Superior temporal gyrus (tissue), 1 donor: ENCODE measurements at regions not wholly inside any gene's neighbourhood (a gene's known extent, or its start where the extent isn't known, plus 50 kb on each side); places are given as distances from the start of the nearest gene placed in this dataset.
A peak's percentile ranks its signal among the peaks of the same experiment; 100 is the strongest.

ENCODE experiments used
- DNase-seq: peaks from one replicate; pipeline ENCODE4 v3.0.0-alpha.2; 2016; ENCODE audit errors: extremely low spot score

DNA sequence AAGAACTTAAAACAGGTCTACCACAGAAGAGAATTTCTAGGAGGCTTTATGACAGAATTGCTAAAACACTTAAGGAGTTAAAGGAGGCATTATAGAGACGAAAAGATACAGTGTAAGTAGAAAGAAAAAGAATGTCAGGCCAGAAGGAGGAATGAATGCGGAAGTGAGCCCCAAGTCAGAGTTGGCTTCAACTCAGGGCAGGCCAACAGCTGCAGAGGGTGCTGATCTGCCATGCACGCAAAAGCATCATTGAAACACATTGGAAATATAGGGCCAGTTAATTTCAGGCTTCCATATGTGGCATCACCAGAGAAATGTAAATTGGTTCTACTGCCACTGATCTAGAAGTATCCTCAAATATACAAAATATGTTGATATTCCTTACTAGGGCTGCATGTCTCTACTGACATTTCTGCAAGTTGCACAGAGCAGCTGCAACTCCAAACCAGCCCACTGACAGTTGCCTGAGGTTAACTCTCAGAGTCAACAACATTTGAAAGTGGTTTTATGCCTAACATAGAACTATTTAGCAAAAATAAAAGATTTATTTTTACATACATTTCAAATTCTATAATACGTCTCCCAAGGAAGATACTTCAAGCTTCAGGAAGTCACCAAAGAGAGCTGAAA, 324.1 kb downstream of the C11orf87 start:
- no peak for DNase-seq

DNA sequence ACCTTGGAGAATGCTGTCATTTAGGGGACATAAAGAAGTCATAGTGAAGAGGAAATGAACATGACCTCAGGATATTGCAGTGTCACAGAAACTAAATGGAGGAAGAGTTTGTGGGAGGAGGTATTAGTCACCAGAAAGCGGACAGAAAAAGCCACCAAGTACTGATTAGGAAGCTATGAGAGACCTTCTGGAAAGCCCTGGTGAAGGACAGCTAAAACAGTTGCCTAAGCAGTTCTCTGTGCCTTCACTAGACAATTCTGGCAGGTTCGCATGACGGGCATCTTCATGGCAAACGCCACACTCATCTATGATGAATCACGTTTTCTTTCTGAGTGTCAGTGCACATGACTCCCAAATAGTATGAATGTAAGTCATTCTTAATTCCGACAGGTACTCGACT, 325.8 kb downstream of the C11orf87 start:
- DNase-seq: no peak

DNA sequence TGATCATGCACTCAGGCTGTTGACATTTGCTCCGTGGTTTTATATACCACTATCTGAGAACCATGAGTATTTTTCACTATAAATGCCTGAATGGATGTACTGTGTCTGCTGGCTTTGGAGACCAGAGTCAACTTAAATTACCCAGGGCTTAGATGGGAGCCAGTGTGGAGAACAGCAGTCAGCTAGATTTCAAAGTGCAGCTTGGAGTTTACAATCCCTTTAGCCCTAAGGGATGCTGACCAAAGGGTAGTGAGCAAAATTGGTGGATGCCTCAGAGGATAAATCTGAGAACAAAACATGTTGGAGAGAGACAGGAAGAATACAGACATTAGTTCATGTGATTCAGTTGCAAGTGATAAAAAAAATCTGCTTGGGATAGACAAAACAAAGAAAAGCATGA, 327.5 kb downstream of the C11orf87 start:
- DNase-seq: no peak

DNA sequence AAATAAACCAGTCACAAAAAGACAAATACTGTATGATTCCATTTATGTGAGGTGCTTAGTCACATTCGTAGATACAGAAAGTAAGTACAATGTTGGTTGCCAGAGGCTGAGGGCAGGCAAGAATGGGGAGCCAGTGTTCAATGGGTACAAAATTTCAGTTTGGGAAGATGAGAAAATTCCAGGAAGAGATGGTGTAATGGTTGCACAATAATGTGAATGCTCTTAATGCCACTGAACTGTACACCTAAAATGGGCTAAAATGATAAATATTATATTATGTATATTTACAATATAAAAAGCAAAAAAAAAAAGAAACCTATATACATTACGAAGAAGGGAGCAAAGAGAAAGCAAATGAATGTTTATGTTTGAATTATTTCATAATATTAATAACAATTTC, 329.0 kb downstream of the C11orf87 start:
- DNase-seq: no peak

DNA sequence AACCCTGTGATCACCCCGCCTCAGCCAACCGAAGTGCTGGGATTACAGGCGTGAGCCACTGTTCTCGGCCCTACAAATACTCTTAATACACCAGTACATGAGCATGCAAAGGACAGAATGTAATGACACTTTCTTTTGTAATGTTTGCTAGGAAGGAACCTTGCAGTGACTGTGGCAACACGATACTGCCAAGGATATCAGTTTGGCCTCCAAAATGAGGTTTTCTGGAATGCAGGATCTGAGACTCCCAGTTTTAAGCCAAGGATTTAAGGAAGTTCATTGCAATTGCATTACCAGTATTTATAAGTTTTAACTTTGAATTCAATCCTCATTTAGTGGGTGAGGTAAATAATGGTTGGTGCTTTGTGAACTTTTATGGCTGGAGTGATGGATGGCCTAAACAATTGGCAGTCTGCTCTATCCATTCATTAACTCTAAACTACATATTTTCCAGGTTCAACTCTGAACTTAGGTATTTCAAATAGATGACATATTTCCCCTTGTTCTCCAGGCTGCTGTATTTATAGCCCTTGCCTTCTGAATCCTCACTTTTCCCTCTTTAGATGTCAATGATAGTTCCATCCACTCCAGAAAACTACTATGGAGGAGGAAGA, 330.3 kb downstream of the C11orf87 start:
- no peak for DNase-seq

DNA sequence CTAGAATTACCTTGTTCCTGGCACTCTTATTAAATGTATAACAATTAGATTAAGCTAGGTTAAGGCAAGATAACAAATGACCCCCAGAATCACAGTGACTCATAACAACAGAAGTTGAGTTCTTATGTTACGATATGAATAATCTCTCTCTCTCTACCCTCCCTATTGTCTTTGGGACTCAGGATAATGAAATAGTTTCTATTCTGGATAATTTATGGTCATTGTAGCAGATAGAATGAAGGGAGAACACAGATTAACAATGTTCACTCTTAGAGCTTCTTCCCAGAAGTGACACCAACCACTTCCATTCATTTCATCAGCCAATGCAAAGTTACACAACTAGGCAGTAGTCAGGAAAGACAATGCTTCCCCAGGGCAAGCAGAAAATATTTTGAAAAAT, 334.5 kb downstream of the C11orf87 start:
- DNase-seq: no peak

DNA sequence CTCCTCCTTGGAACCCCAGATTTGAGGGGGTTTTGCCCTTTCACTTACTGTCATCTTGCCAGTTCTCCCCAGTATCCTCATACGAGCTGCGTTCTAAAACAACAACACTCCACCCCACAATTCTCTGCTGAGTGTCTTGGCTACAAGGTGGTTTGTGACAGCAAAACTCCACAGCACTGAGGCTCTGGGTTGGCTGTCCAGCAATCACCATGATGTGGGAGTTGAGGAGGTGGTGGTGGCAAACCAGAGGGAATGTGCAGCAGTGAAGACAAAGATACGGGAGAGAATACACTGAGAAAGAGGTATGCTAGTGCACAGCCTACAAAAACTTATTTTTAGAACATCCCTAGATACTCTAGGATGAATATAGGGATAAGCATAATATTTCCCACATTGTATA, 335.0 kb downstream of the C11orf87 start:
- DNase-seq: peak; percentile 22

DNA sequence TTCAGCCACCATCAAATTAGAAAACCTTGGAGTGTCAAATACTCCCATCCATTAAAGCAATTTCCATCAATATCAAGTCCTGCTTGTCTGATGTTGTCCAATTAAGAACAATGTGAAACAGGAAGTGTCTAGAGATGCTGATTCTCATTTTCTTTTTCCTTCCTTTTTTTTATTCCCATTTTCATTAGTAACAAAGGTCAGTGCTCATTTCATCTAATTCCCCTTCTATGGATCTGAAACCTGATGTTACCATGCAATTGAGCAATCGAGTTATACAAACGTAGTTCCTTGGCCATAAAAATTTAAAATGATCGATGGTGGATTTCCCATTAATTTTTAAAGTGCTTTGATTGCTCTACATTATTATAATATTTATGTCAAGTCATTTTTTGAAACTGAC, 330.6 kb upstream of the ZC3H12C start:
- DNase-seq: no peak

DNA sequence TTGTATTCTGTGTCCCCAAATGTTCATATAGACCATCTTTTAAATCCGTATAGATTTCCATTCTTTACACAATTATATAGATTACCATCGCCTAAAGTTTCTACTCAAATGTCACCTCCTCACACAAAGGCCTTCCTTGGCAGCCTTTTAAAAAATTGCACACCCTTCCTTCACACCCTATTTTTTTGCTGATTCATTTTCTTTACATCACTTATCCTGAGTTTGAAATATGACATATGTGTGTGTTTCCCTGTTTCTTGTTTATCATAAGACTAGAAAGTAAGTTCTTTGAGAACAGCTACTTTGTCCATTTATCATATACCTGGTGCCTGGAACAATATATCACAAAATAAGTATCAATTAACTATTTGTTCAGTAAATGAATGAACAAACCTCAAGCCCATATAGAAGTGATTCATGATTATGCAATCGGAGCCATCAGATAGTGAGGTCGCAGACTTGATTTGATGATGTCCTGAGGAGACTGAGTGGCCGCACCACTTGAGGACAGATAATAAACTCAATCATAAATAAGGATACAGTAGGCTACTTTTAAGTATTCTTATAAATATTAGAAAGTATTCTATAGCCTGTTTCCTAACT, 327.4 kb upstream of the ZC3H12C start:
- no peak for DNase-seq

DNA sequence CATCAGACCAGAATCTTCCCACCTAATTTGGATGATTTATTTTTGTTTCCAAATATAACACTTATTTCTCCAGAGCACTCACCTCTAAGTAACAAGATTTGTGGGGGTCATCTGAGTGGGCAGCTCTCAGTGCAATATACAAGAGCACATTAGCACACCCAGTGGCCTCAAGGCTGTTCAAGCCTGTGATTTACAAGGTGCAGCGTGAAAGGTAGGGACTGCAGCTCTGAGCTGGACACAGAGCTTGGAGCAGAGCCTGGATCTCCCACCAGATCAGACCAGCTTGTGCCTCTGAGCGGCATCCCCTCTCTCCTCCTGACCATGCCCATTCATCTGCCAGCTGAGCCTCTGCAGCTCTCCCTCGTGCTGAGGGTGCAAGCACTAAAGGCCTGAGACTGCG, 323.3 kb upstream of the ZC3H12C start:
- DNase-seq: no peak

DNA sequence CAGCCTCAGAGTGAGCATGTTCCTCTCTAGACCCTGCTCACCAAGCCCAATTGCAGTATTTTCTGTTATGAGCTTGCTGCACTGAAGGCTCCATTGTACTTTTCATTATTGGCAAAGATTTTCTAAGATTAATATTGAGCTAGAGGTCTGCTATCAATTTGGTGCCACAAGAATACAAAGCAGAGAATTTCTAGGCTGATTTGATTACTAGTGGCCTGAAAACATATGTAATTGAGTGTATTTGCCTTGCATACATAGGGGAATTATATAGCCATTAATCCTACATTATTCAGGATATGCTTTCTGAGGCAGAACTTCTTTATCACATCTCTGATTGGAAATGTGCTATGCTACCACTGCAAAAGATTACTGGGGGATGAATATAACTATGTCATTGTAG, 322.9 kb upstream of the ZC3H12C start:
- DNase-seq: no peak

DNA sequence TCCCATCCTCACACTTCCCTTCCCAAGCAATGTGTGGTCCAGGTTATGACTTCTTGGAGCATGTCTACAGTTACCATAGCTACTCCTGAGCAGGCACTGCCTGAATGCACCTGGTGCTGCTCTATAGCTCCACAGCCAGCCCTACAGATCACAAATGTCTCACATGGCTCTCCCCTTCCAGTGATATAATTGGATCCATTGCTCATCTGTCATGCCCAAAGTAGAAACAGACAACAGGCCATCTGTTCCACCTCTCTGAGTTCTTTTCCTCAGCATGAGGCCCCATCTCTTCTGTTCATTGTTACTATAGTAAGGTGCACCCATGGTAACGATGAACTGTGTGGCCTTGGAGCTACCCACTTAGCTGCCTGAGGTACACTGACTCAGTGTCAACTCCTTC, 320.3 kb upstream of the ZC3H12C start:
- peak; percentile 48 for DNase-seq

DNA sequence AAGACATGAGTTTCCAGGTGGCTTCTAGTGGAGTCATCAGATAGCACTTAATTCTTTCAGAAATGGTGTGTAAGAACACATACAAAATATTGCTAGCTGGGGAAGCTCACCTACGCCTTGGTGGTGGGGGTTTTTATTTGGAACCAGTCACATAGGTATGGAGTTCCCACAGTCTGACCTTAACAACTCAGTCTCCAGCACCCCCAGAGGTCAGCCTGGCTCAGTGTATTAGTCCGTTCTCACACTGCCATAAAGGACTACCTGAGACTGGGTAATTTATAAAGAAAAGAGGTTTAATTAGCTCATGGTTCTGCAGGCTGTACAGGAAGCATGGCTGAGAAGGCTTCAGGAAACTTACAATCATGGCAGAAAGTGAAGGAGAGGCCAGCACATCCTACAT, 317.5 kb upstream of the ZC3H12C start:
- no peak for DNase-seq

DNA sequence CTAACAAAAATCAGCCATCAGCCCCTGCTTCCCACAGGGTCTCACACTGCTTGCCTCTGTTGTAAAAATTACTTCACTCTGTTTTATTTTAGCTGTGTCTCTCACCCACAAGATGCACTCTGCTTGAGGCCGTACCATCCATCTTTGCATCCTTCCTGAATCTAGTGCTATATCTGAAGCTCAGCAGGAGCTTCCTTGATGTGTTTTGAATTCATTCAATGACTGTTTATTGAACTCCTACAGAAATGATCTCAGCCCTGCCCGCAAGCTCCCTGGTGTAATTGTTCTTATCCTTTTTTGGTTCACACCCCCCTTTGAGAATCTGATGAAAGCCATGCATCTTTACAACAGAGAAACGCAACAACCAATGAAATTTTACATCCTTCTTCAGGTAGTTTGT, 310.2 kb upstream of the ZC3H12C start:
- DNase-seq: no peak

DNA sequence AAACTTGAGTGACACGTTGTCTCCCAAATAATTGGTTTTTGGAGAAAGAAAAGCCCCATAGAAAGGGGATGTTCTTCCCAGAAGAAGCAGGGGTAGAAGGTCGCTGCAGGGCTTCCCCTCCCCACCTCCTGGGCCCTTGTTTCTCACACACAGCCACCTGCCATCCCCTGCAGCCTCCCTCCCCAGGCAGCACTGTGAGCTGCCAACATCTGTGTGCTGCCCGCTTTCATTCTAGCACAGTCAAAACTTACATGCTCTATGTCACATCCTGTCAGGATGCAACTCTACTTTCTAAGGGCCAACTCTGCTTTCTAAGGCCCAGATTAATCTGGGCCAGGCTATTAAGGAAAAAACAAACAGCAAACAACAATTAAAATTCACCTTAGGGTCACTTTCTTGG, 309.4 kb upstream of the ZC3H12C start:
- no peak for DNase-seq

DNA sequence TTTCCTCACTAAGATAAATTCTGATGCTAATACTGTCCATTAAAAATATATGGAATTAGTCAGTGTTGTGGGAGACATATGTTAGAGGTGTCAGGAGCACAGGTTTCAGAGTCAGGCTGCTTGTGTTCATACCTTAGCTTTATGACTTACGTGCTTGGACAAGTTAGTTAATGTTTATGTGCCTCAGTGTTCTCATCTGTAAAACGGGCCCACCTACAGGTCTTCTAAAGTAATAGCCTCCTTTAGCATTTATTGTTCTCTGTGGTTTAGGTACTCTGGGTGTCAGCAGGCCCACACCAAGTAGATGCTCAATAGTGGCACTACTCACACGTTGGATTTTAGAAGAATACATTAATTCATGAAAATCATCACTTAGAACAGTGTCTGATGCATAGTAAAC, 308.7 kb upstream of the ZC3H12C start:
- no peak for DNase-seq

DNA sequence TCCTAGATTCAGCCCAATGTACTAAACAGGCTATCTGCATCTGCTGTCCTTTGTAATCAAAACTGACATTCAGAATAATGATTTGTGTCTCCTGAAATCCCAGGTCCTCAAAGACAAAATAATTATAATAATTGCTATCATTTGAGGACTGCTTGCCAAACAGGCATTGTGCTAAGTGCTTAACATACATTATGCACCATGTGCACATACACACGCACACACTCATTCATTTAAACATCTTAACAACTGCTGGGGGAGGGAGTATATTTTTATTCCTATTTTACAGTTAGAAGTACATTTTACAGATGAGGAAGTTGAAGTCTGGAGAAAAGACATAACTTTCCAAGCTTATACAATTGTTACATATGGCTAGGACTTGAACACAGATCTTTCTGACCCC, 308.0 kb upstream of the ZC3H12C start:
- no peak for DNase-seq

DNA sequence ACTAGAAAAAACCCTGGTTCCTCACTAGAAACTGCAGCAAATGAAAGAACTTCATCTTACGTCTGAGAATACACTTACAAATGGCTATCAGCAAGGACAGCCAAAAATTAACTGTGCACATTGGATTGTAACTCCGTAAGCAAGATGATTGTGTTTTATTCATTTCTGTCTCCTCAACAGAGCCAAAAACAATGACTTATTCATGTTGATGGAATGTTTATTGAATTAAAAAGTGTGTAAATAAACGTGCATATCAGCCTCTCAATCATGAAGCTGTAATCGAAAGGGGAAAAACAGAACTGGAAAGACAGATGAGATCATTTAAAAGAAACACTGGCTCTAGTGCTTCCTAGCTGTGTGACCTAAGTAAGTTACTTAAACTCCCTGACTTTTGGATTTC, 307.5 kb upstream of the ZC3H12C start:
- no peak for DNase-seq

DNA sequence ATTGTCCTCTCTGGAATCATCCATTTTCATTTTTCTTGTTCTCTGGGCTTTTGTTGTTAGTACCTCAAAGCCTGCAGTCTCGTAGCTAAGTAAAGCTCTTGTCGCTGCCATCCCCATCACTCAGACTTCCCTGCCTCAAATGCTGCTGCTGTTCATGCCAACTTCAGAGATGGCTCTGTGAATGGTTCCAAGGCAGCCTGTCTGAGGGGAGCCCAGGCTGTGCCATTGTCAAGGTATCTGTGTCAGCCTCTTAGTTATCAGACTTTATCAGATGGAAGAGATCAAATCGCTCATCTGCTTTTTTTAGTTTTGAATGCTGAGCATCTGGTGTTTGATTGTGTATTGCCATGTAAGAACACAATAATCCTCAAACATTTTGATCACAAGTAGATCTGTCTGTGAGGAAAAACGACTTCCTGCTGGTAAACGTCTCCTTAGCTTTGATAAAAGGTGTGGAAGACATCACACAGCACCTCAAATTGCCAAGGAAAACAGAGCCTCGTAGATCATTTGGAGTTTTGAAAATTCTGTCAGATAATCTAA, 304.2 kb upstream of the ZC3H12C start:
- no peak for DNase-seq

DNA sequence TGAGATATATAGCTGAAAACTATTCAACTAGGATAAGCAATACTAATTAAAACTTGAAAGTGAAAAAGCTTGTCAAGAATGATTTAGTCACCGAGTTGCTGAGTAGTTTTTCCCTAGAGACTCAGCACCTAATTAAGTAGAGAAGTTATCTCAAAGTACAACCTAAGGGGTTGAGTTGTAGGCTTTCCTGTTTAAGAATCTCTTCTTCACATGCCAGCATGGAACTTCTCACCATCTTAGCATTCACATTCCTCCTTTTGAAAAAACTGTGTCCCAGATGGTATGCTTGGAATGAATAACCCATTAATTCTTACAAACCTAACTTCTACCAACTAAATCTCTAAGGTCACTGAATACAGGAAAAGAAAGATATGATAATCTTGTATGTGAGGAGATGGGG, 303.3 kb upstream of the ZC3H12C start:
- no peak for DNase-seq

DNA sequence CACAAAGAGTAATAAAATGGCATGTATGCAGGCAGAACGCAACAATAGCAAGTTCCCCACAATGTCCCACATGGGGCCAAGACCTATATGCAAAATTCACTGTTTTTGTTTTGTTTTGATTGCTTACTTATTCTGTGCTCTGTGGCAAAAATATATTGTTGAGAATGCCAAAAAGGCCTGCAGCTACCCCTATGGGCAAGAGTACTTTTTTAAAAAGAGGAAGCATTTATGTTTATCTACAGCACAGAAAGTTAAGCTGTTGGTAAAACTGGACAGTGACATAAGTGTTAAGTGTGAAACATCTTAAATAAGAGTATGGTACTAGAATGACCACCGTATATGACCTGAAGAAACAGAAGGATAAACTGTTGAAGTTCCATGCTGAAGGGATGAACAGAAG, 301.9 kb upstream of the ZC3H12C start:
- DNase-seq: no peak

DNA sequence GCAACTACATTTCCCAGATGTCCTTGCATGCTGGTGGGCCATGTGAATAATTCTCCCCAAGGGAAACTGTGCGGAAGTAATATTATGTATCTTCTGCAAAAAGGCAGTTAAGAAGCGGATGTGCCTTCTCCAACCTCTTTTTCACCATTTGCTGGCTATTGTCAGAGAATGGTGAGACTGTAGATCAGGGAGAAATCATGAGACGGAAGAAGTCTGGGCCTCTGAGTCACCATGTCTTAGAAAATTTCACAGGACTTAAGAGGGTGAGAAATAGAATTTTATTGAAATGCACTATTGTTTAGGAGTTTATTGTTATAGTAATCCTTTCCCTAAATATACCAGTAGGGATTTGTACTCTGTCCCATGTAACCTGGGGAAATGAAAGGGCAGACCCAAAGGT, 298.7 kb upstream of the ZC3H12C start:
- DNase-seq: no peak

DNA sequence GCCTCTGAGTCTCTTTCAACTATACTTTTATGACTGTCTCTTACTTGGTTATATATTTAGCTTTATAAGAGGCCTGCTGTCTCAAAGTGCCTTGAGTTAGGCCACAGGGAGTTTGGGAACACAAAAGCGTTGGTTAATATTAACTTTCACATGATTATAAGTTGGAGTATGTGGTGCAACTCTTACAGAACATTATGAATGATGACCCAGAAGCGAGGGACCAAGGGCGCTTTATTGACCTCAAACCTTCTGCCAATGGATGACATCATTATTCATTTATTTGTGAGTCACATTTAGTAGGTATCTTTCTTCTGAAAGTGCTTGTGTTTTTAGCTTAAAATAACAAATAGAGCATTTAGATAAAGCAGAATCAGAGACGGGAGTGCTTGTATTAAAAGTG, 298.0 kb upstream of the ZC3H12C start:
- no peak for DNase-seq
